ENCODE measurements at regions not wholly inside any gene's neighbourhood (a gene's known extent, or its start where the extent isn't known, plus 50 kb on each side); places are given as distances from the start of the nearest gene placed in this dataset.

DNA sequence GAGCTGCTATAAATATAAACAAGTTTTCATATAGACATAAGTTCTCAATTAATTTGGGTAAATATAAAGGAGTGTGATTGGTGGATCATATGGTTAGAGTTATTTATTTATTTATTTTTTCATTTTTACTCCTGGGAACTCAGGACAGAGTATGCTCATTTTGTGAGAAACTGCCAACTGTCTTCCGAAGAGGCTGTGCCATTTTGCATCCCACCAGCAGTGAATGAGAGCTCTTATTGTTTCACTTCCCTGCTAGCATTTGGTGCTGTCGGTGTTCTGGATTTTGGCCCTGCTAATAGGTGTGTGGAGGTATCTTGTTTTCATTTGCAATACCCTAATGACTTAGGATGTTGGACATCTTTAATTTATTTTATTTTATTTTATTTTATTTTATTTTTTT lies 50.4 kb upstream of the XPO1 start:
- CTCF ChIA-PET (ENCODE audit: partially characterized antibody): interaction anchor here (0.9 to 1.3 kb wide), 4 partner anchors 9 to 49 kb away, joined by 3 to 5 read pairs (median 3); no protein-coding TSS in a partner anchor
- no peak for FAIRE-seq
- Histone ChIP-seq H4K91ac (replicated peaks; ENCODE audit: insufficient read length, low read length) (no peak overlapping the region), H4K20me1 (replicated peaks in 1 of 2; ENCODE audit: control insufficient read depth in 1 of 2, insufficient read depth in 2 of 2, low read length in 2 of 2) (no peaks in the 10 kb centered on the region), H3K9ac (replicated peaks in 1 of 4; ENCODE audit: extremely low read depth in 1 of 4, low read depth in 3 of 4, low read length in 3 of 4) (no peak overlapping the region), H3K79me2 (ENCODE audit: control insufficient read depth in 1 of 2, insufficient read depth in 2 of 2, low read length in 2 of 2) (no peaks in the 10 kb centered on the region), H2BK20ac (ENCODE audit: low read length) (no peak overlapping the region), H3K79me1 (ENCODE audit: low read depth, low read length) (no peaks in the 10 kb centered on the region), H3K56ac (replicated peaks; ENCODE audit: insufficient read length, low read depth, low read length) (no peak overlapping the region), H3K27me3 (replicated peaks in 1 of 4; ENCODE audit: control insufficient read depth in 3 of 4, extremely low read depth in 1 of 4, insufficient read depth in 3 of 4, low read length in 3 of 4) (no peaks in the 10 kb centered on the region), H4K8ac (ENCODE audit: extremely low read depth, insufficient read depth, low read length) (no peak overlapping the region), H4K5ac (ENCODE audit: insufficient read length, low read depth, low read length) (no peak overlapping the region), H3K23ac (ENCODE audit: insufficient read length) (no peak overlapping the region), H3K14ac (ENCODE audit: insufficient read length) (no peak overlapping the region), H3K27ac (ENCODE audit: low read depth, low read length) (no peak overlapping the region), H2BK12ac (ENCODE audit: low read depth, low read length) (no peak overlapping the region), H2BK5ac (ENCODE audit: low read depth, low read length) (no peak overlapping the region), H3K36me3 (ENCODE audit: control insufficient read depth in 2 of 4, insufficient read depth in 4 of 4, low read length in 3 of 4) (no peaks in the 10 kb centered on the region), H3K9me3 (ENCODE audit: insufficient read depth in 2 of 2, low read depth in 1 of 2, low read length in 1 of 2) (no peaks in the 10 kb centered on the region), H3K4me1 (replicated peaks in 1 of 4; ENCODE audit: control insufficient read depth in 3 of 4, insufficient read depth in 4 of 4, low read length in 3 of 4) (no peaks in the 10 kb centered on the region), H2AFZ (ENCODE audit: low read length) (no peak overlapping the region), H3K18ac (ENCODE audit: extremely low read depth, low read length) (no peak overlapping the region), H3K4me3 (ENCODE audit: extremely low read depth in 1 of 4, insufficient read depth in 2 of 4, low read depth in 3 of 4, low read length in 4 of 4) (no peak overlapping the region), H2BK120ac (replicated peaks; ENCODE audit: low read depth, low read length) (no peak overlapping the region), H3K4me2 (ENCODE audit: insufficient read depth in 1 of 2, low read depth in 2 of 2, low read length in 2 of 2) (no peak overlapping the region), H2AK5ac (ENCODE audit: low read depth, low read length) (no peak overlapping the region), H3K4ac (replicated peaks; ENCODE audit: insufficient read length, low read depth, low read length) (no peak overlapping the region), H3K23me2 (ENCODE audit: low read depth, low read length) (no peaks in the 10 kb centered on the region), H2BK15ac (ENCODE audit: low read length) (no peak overlapping the region)
- POLR2A ChIA-PET (ENCODE audit: partially characterized antibody): interaction anchor here (1.1 to 1.7 kb wide), 2 partner anchors 9 to 51 kb away, joined by 7 to 10 read pairs; partner anchors contain the start of gene XPO1
- DNase-seq (ENCODE audit: low read depth in 1 of 2, low spot score in 2 of 2): no peak
- WGBS, 2 experiments (ENCODE audit: extremely low coverage in 1 of 2, insufficient coverage in 1 of 2, insufficient read length in 1 of 2, insufficient replicate concordance in 2 of 2, low coverage in 1 of 2, low lambda C conversion rate in 2 of 2, missing lambda C conversion rate in 1 of 2): 95% methylated on average over 2 of the region's 2 CpGs; no CpG with 5 or more reads in 1 of the 2 experiments
- TF ChIP-seq RFX5 (IDR thresholded peaks at IDR 0.05; ENCODE audit: borderline replicate concordance, low read depth, low read length) (no peak), HDAC2 (IDR thresholded peaks at IDR 0.05; ENCODE audit: borderline replicate concordance in 1 of 2, low read depth in 2 of 2, low read length in 2 of 2) (no peak), CHD1 (IDR thresholded peaks at IDR 0.05; ENCODE audit: low read depth, low read length) (no peak), TAF1 (IDR thresholded peaks at IDR 0.05; ENCODE audit: low read depth, low read length) (no peak), CBX5 (IDR thresholded peaks at IDR 0.05; ENCODE audit: low read depth, low read length) (no peak), SP4 (IDR thresholded peaks at IDR 0.05; ENCODE audit: low read length) (no peak), POLR2A (IDR thresholded peaks at IDR 0.05; ENCODE audit: control extremely low read depth in 1 of 2, low read depth in 2 of 2, low read length in 2 of 2) (no peak), ZNF274 (IDR thresholded peaks at IDR 0.05; ENCODE audit: borderline replicate concordance, extremely low read depth, low read length) (no peak), CTCF (IDR thresholded peaks at IDR 0.05; ENCODE audit: control extremely low read depth in 1 of 3, insufficient read depth in 1 of 3, low read depth in 1 of 3, low read length in 3 of 3) (no peak), RBBP5 (IDR thresholded peaks at IDR 0.05; ENCODE audit: borderline replicate concordance, low read depth, low read length) (no peak), TBP (IDR thresholded peaks at IDR 0.05; ENCODE audit: low read depth, low read length) (no peak)
- TF ChIP-seq, protein P1, sequence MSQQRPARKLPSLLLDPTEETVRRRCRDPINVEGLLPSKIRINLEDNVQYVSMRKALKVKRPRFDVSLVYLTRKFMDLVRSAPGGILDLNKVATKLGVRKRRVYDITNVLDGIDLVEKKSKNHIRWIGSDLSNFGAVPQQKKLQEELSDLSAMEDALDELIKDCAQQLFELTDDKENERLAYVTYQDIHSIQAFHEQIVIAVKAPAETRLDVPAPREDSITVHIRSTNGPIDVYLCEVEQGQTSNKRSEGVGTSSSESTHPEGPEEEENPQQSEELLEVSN (IDR thresholded peaks at IDR 0.05): no peak

All from H1 (cell line).